Gastroesophageal sphincter (tissue), 3 donors: ENCODE measurements at regions not wholly inside any gene's neighbourhood (a gene's known extent, or its start where the extent isn't known, plus 50 kb on each side); places are given as distances from the start of the nearest gene placed in this dataset.

Source experiments
- CTCF ChIP-seq, 4 experiments: fragments of 200-600 bp in 2 of 4; fragments of 450-650 bp in 2 of 4; sonication (generic) in 1 of 4; IDR thresholded peaks; one replicate each; pipeline ENCODE4 v1.5.1; 2017 to 2019; ENCODE audit warnings: antibody characterized with exemption in 4 of 4, mild to moderate bottlenecking in 2 of 4, moderate library complexity in 2 of 4
- POLR2A ChIP-seq, 2 donors: fragments of 450-650 bp; IDR thresholded peaks; one replicate each; pipeline ENCODE4 v1.6.1; 2017; ENCODE audit warnings: antibody characterized with exemption in 2 of 2, mild to moderate bottlenecking in 2 of 2, moderate library complexity in 1 of 2

- TF ChIP-seq POLR2A (IDR thresholded peaks at IDR 0.05) (no peak), CTCF (IDR thresholded peaks at IDR 0.05) (no peak)
Observed at GRCh38 chr2:199535445-199536177, 77.9 kb upstream of the SATB2 start.
